Osteocyte (in vitro differentiated cells): ENCODE measurements at regions not wholly inside any gene's neighbourhood (a gene's known extent, or its start where the extent isn't known, plus 50 kb on each side); places are given as distances from the start of the nearest gene placed in this dataset.

Experiments
- DNase-seq: peaks from one replicate; pipeline ENCODE4 v3.0.0; 2021; ENCODE audit warnings: mixed read lengths; ENCODE audit not compliant: unreplicated experiment; ENCODE audit errors: extremely low spot score
- H3K27ac Mint-ChIP-seq: one replicate; pipeline ENCODE4 v1.8.0; 2021; ENCODE audit warnings: mild to moderate bottlenecking, mixed read lengths; ENCODE audit not compliant: unreplicated experiment
- H3K27me3 Mint-ChIP-seq: one replicate; pipeline ENCODE4 v1.8.0; 2021; ENCODE audit warnings: mixed read lengths; ENCODE audit not compliant: unreplicated experiment
- H3K36me3 Mint-ChIP-seq: one replicate; pipeline ENCODE4 v1.8.0; 2021; ENCODE audit warnings: mixed read lengths; ENCODE audit not compliant: unreplicated experiment
- H3K4me1 Mint-ChIP-seq: one replicate; pipeline ENCODE4 v1.8.0; 2021; ENCODE audit warnings: mixed read lengths; ENCODE audit not compliant: unreplicated experiment
- H3K4me3 Mint-ChIP-seq: one replicate; pipeline ENCODE4 v1.8.0; 2021; ENCODE audit warnings: mild to moderate bottlenecking, moderate library complexity, mixed read lengths; ENCODE audit not compliant: unreplicated experiment
- H3K9me3 Mint-ChIP-seq: one replicate; pipeline ENCODE4 v1.8.0; 2021; ENCODE audit warnings: mixed read lengths; ENCODE audit not compliant: unreplicated experiment
- CTCF ChIP-seq: fragments of 200-600 bp; sonication (generic); IDR thresholded peaks from 2 replicates; pipeline ENCODE4 v1.5.0; 2021; ENCODE audit warnings: antibody characterized with exemption, mild to moderate bottlenecking, moderate library complexity

GRCh38 chr18:72154926-72155325, 389.2 kb downstream of the CBLN2 start:
- TF ChIP-seq CTCF = no peak
- Mint-ChIP-seq H3K27ac (no peak overlapping the region), H3K27me3 (no peaks in the 10 kb centered on the region), H3K4me1 (no peaks in the 10 kb centered on the region), H3K9me3 (peaks cover 11% of the 10 kb centered on the region), H3K4me3 (no peak overlapping the region), H3K36me3 (no peaks in the 10 kb centered on the region)
- no peak for DNase-seq

- Mint-ChIP-seq H3K4me3 (no peak overlapping the region), H3K27ac (no peak overlapping the region), H3K4me1 (no peaks in the 10 kb centered on the region), H3K36me3 (no peaks in the 10 kb centered on the region), H3K27me3 (no peaks in the 10 kb centered on the region), H3K9me3 (peaks cover 11% of the 10 kb centered on the region)
- no peak for TF ChIP-seq CTCF
- no peak for DNase-seq
Measured at GRCh38 chr18:72152935-72153334, 391.2 kb downstream of the CBLN2 start.

- Mint-ChIP-seq H3K27me3 (no peaks in the 10 kb centered on the region), H3K4me1 (no peaks in the 10 kb centered on the region), H3K4me3 (no peak overlapping the region), H3K9me3 (no peaks in the 10 kb centered on the region), H3K36me3 (no peaks in the 10 kb centered on the region), H3K27ac (no peak overlapping the region)
- no peak for DNase-seq
- no peak for TF ChIP-seq CTCF
Measured at GRCh38 chr18:72147830-72148229, 396.3 kb downstream of the CBLN2 start.

- H3K9me3 Mint-ChIP-seq = peaks cover 13% of the 10 kb centered on the region
- no peak for TF ChIP-seq CTCF
- no peaks in the 10 kb centered on the region for H3K36me3 Mint-ChIP-seq
- no peak overlapping the region for H3K27ac Mint-ChIP-seq
- no peak for DNase-seq
- no peak overlapping the region for H3K4me3 Mint-ChIP-seq
- H3K27me3 Mint-ChIP-seq = no peaks in the 10 kb centered on the region
- H3K4me1 Mint-ChIP-seq = no peaks in the 10 kb centered on the region
Measured at GRCh38 chr18:72140007-72140406, 404.1 kb downstream of the CBLN2 start.

- Mint-ChIP-seq H3K27ac (no peak overlapping the region), H3K9me3 (peaks cover 17% of the 10 kb centered on the region), H3K36me3 (no peaks in the 10 kb centered on the region), H3K27me3 (no peaks in the 10 kb centered on the region), H3K4me1 (no peaks in the 10 kb centered on the region), H3K4me3 (no peak overlapping the region)
- no peak for TF ChIP-seq CTCF
- no peak for DNase-seq
Measured at GRCh38 chr18:72128649-72129048, 415.5 kb downstream of the CBLN2 start.
